HG03060 (cell line): ENCODE measurements at regions not wholly inside any gene's neighbourhood (a gene's known extent, or its start where the extent isn't known, plus 50 kb on each side); places are given as distances from the start of the nearest gene placed in this dataset.
"Not testable (repeated sequence)": the region's sequence is repeated elsewhere in the genome, so short reads cannot be mapped to it uniquely, and the experiment has no call there.

Experiments used
- ATAC-seq: cut with Tn5 transposase; IDR thresholded peaks from one replicate; pipeline ENCODE4 v1.9.1; 2021; ENCODE audit warnings: low read depth, moderate number of reproducible peaks; ENCODE audit not compliant: unreplicated experiment

DNA sequence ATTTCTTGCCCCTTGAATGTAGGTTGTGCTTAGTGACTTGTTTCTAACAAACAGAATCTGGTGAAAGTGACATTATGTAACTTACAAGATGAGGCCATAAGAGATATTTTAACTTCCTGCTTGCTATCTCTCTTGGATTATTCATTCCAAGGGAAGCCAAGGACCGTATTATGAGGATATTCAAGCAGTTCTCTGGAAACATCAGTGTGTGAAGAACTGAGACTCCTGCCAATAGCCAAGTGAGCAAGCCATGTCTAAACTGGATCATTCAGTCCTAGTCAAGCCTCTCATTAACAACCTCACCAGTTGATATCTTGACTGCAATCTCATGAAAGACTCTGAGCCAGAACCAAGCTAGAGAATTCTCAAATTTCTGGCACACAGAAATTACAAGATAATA is 765.1 kb upstream of the SLC8A1 start:
- no peak for ATAC-seq

DNA sequence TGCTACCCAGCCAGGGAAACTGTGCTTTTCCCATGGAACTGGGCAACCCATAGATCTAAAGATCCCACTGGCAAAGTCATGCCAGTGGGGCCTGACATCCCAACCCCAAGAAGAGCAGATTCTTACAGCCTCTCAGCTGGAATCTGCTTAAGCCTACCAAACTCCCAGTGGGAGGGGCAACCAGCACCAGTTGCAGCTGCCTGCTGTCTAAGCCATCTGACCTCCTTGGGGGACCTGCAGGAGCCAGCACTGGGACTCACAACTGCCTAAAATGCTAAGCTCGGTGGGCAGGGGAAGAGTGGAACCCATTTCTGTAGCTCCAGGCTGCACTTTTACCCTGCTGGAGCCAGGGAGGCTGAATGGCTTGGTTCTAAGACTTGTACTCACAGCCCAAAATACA is 770.7 kb upstream of the SLC8A1 start:
- ATAC-seq = no peak

DNA sequence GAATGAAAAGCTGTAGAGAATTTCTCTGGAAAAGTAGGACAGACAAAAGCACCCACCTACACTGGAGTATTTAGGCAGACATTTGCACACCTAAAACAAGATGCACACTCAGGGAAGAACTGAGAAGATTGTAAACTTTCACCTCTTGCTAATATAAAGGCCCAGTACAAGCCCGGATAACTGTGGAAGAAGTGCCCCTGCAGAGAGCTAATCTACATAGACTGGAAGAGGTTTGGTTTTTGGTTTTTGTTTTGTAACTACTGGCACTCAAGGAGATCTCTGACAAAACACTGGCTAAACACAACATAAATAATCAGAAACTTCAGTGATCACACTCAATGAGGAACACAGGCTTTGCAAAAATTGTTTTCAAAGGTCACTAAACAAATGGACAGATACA is 782.2 kb upstream of the SLC8A1 start:
- ATAC-seq = no peak

DNA sequence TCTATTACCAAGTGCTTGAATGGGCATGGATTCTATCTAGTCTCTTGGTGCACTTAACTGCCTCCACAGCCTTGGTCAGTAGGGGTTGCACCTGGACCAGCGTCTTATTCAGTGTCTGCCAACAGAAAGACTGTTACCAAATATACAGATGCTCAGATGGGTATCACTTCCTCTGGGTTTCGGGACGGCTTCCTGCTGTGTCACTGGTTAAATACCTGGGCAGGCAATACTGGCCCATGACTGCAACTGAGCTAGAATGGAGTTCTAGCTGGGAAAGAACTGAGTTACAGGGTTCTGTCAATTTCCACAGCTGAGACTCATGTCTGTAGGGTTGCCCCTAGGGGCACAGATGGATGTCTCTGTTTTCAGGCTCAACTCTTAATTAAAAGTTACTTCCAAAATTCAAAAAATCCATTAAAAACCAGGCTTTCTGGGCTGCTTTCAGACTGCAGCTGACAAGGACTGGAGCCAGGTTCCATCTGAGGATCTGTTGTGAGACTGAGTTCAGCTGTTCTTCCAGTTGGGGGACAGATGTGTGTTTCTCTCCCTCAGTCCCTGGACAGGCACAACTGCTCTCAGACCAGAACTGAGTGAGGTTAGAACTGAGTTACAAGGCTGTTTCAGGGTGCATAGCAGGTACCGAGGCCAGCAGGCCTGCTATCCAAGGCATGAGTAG is 789.6 kb upstream of the SLC8A1 start:
- ATAC-seq = no peak

DNA sequence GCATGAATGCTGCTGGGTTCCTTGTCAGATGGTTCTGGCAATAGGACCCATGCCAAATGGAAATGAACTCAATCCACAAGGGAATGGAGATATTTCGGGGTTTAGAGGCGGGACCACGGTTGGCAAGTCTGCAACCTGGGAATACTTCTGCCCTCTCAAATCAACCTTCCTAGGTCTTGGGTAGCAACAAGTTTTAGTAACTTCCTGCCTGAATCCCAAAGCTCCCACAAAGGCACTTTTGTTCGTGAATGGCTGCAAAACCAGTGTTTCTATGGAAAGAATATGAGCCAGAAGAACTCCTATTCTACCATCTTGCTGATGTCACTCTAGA is 790.1 kb upstream of the SLC8A1 start:
- ATAC-seq = no peak

DNA sequence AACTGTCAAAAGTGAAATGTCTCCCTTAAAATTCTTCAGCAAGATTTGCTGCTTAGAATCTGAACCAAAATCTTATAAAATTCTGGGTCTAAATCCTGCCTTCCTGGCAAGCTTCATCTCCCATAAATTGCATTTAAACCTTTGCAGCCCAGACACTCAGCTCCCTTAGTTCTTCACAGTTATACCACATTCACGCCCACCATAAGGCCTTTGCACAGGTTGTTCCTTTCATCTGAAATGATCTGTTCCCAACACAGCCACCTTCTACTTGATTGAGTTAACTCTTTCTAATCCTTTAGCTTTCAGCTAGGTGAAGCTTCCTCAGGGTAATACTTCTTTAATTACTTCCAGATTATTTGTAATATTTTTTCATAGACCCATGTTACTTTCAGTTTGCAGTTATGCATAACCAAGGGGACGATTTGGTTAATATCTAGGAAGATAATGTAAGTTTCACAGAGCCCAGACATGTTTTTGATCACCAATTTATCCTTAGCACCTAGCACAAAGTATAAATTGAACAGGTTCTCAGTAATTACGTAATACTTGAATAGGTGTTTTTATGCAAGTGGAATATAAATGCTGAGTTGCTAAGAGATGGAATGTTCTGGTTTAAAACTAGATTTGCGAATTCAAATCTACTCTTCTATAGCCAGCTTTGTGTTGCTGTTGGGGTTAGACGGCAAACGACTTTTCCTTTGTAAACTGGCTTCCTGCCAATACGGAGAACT is 779.7 kb upstream of the PKDCC start:
- ATAC-seq = no peak

DNA sequence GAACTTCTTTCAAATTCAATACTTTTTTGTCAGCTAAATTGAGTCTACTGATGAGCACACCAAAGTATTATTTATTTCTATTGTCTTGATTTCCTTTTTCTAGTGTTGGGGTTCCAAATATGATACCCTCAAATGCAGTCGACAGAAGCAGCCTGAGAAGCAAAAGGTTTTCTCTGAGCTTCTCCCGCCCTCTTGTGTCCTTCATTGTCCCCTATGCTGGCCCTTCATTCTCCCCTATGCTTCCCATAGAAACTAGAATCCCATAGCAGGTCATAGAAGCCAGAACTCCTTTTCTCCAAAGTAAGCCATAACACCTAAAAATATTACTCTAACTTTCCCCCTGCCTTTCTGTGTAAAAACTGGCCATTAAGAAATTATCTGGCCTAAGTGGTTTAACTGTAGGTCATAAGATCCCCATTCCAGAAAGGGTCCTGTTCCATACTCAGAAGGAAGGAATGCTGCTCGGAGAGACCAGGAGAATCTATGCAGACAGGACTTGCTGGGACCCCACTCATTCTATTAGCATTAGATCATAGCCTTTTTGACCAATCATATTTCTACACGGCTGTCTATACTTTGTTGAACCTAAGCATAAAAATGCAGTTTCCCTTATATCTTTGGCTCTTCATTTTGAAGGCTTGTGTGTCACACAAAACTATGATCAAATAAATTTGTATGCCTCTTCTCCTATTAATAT is 764.6 kb upstream of the PKDCC start:
- ATAC-seq = no peak

DNA sequence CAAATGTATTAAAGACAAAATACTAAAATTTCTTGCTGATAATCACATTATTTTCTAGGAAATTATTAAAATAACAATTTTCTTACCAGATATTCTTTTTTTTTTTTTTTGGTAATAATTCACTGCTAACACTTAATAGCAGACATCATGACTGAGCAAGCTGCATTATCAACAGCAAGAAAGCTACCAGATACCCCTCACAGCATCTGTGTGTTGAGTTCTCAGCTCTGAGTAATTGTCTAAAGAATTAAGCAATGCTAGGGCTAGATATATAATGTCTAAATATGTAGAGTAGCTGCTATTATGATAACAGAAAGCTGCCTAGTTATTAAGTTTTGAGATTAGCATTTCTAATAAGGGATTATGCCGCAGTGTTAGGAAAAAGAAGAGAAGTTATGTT is 754.3 kb upstream of the PKDCC start:
- ATAC-seq = no peak

DNA sequence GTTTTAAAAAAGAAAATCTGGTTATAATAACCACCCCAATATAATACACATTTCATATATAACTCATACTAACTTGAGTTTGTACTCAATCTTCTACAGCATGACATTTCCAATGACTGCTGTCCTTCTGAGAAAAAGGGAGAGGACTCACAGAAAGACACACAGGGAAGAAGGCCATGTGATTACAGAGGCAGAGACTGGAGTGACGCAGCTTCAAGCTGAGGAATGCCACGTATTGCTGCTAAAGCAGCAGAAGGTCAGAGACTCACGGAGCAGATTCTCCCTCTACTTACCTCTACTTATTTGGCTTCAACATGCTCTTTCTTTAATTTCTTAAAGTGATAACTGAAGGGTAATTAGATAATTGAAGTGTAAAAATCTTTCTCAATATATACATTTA is 753.5 kb upstream of the PKDCC start:
- ATAC-seq = no peak

DNA sequence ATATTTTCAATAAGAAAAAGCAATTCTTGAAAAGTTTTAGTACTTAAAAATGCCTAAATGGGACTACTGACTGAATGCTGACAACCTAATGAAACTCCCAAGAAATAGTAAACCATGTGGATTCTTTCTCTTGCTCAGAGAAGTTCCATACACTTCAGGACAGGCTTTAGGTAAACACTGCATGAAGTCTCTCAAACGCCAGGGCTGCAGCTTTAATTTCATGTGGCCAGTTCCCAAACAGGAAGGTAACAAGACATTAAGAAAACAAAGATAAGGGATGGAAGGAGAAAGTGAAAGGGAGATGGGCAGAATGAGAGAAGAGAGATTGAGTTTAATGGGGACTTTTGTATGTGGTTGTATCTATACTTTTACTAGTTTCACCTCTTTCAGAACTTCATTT is 734.7 kb upstream of the PKDCC start:
- no peak for ATAC-seq

DNA sequence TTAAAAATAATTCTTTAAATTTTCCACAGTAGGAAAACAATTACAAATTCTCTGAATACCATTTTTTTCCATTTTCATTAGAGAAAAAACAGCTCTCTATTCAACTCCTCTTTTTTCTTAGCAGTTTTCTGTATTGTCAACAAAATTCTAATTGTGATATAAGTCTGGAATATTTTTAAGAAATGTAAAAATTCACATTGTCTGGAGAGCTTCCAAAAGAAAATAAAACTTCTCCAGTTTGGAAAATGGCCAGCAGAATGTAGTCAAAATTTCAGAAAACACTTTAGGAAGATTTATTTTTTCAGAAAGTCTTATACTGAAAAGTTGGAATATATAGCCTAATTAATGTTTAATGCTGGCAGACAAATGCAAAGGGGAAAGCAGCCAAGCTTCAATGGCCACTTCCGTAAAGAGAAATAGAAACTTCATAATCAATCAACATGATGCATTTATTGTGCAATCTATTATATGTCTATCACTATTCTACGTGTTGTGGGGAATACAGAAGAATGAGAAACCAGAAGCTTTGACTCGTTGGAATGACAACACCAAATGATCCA is 733.2 kb upstream of the PKDCC start:
- no peak for ATAC-seq

DNA sequence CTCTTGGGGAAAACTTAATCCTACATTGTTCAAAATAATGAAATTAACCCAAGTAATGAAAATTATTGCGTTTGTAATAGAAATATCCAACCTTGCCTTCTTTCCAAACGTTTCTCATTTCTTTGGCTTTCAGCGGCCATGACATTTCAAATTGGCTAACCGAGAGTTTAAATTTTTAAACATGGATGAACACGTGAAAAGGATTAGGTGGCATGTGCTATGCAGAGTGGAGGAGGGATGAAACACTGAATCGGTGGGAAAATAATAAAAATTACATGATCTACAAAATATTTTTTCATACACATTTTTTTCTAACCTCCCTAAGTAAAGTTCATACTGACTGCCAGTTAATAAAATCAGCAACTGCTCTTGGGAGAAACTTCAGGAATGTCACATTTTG is 728.4 kb upstream of the PKDCC start:
- ATAC-seq = no peak

DNA sequence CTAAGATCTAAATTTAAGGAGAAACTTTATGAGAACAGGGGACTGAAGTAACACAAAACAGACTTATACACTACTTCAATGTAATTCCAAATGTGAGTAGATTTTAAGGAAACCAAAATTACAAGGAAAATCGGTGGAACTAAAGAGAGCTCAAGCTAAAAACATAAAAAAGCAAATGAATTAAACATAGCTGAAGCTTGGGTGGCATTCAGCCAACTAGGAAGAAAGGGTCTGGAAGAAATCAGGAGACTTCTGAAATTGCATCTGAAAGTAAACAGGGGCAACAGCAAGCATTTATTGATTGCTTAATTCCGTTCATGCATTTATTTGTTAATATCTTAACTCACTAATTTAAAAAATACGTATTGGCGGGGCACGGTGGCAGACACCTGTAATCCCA is 727.3 kb upstream of the PKDCC start:
- no peak for ATAC-seq

DNA sequence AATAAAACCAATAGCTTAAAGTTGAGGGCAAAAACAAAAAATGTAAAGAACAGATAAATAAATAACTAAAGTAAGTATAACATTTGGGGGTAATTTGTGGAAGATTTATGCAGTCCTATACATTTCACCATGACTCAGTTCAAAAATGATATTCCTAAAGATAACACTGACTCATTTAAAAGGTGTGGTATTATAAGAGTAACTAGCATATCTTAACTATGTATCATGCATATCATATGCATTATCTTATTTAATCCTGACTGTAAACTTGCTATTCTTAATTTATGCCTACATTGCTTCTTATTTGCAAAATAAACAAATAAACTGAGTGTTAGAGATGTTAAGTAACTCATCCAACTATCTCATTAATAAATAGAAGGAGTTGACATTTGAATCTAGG is 726.5 kb upstream of the PKDCC start:
- no peak for ATAC-seq

DNA sequence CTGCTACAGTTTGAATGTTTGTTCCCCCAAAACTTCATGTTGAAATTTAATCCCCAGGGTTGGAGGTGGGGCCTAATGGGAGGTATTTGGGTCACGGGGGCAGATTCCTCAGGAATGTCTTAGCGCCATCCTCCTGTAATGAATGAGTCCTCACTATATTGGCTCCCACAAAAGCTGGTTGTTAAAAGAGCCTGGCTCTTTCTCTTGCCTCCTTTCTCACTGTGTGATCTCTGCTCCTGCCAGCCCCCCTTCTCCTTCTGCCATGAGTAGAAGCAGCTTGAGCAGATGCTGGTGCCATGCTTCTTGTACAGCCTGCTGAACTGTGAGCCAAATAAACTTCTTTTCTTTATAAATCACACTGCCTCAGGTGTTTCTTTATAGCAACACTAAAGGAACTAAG is 721.0 kb upstream of the PKDCC start:
- ATAC-seq = no peak

DNA sequence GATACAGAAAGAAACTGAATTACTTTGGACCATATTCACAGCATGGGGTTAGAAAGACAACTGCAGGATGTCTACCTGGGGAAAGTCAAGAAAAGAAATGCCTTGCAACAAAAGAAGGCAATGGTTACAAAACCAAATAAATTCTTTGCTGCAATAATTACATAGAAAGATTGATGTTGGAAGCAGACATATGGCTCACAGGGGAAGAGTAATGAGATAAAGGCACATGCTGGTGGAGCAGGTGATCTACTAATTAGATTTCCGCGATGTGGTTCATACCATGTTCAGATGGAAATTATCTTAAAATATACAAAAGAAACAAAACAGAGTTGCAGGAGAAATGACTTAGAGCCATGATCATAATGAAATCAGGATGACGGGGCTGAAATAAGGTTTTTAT is 718.8 kb upstream of the PKDCC start:
- ATAC-seq = no peak

DNA sequence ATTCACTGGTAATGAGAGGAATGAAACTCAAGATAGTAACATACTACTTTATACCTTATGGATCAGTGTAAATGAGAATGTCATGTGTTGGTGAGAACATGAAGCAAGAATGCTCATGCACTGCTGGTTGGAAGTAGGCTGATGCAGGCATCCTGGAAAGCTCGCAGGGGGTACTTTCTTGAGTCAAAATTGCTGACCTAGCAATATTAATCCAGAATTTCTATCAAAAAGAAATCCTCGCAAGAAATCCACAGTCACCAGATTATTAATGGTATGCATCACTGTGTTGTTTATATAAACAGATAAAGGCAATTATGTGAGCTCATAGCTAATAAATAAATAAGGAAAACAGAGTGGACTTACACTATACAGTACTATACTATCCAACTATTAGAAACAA is 713.7 kb upstream of the PKDCC start:
- ATAC-seq = no peak

DNA sequence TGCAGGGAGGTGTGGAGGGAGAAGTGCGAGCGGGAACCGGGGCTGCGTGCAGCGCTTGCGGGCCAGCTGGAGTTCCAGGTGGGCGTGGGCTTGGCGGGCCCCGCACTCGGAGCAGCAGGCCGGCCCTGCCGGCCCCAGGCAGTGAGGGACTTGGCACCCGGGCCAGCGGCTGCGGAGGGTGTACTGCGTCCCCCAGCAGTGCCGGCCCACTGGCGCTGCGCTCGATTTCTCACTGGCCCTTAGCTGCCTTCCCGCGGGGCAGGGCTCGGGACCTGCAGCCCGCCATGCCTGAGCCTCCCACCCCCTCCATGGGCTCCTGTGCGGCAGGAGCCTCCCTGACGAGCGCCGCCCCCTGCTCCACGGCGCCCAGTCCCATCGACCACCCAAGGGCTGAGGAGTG is 712.2 kb upstream of the PKDCC start:
- ATAC-seq = not testable (repeated sequence)

DNA sequence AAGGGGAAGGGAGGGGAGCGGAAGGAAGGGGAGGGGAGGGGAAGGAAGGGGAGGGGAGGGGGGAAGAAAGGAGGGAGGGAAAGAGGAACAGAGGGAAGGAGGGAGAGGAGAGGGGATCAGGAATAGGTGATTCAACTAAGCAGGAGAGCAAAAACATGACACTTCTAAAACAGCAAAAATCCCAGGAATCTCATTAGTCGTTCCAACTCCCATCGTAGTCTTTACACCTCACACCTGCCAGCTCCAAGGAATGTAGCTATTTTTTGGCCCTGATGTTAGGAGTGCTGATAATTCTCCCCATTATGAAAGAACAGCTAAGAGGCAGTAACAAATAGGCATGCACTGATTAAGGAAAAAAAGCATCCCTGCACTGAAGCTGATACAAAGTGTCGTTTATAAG is 709.9 kb upstream of the PKDCC start:
- no peak for ATAC-seq

DNA sequence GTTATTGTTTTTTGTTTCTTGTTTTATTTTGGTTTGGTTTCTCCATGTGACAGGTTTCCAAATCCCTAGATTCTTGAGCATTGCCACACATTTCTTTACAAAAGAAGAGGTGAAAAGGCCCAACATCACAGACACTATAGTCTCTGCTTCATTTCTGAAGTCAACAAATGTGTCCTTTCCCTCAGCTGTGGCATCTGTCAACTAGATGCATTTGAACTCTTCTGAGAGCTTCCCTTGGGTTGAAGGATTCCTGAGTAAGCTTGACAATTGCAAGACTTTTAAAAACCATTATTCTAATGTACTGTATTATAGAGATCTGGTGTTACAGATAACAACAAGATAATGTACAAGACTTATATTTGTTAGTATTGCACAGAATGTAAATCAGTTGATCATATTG is 703.3 kb upstream of the PKDCC start:
- ATAC-seq = no peak

DNA sequence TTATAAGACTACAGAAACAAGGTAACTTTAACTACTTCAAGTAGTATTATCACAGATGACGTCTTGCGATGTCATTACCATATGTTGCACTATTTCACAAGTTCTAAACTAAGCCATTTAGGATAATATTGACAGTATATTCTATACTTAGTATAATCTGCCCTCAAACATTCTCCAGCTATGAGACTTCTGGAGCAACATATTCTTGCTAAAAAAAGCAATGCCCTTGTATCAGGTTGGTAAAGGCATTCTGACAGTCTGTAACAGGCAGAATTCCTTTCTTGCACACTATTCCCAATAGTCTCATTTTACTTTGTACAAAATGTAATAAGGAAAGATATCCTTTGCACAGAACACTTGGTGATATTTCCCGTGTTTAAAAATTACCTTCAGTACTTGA is 694.8 kb upstream of the PKDCC start:
- ATAC-seq = no peak

DNA sequence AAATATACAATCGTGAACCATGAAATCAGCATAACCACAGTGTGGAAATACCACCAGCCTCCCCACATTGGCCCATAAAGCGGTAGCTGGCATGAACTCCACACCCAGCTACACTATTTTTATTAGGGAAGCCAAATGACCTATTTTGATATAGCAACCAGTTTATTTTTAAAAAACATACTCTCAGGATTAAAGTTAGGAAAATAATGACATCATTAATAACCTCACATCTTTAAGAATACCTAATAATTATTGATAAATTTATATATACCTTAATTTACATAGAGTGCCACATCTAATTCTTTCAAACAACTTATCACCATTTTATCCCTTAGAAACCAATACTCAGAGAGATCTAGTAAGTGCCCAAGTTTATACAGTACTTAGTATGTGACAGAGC is 692.0 kb upstream of the PKDCC start:
- no peak for ATAC-seq
